Activated naive CD4-positive, alpha-beta T cell treated with anti-CD3 and anti-CD28 coated beads, Interleukin-2, amount 50 U/mL, for 24 hours (primary cell): ENCODE measurements at regions not wholly inside any gene's neighbourhood (a gene's known extent, or its start where the extent isn't known, plus 50 kb on each side); places are given as distances from the start of the nearest gene placed in this dataset.

Experiments
- H3K27ac Mint-ChIP-seq: one replicate; pipeline ENCODE4 v1.8.0; 2021; ENCODE audit warnings: mild to moderate bottlenecking, mixed read lengths
- H3K27me3 Mint-ChIP-seq: one replicate; pipeline ENCODE4 v1.8.0; 2021; ENCODE audit warnings: mixed read lengths
- H3K36me3 Mint-ChIP-seq: one replicate; pipeline ENCODE4 v1.8.0; 2021; ENCODE audit warnings: mixed read lengths
- H3K4me1 Mint-ChIP-seq: one replicate; pipeline ENCODE4 v1.8.0; 2021; ENCODE audit warnings: mixed read lengths
- H3K4me3 Mint-ChIP-seq: one replicate; pipeline ENCODE4 v1.8.0; 2021; ENCODE audit warnings: mild to moderate bottlenecking, mixed read lengths
- H3K9me3 Mint-ChIP-seq: one replicate; pipeline ENCODE4 v1.8.0; 2021; ENCODE audit warnings: mixed read lengths

GRCh38 chr2:81234711-81235110 is 930.2 kb upstream of the LRRTM1 start:
- H3K4me1 Mint-ChIP-seq: no peaks in the 10 kb centered on the region
- H3K4me3 Mint-ChIP-seq: no peak overlapping the region
- H3K27me3 Mint-ChIP-seq: no peaks in the 10 kb centered on the region
- peaks cover 18% of the 10 kb centered on the region for H3K9me3 Mint-ChIP-seq
- H3K27ac Mint-ChIP-seq: no peak overlapping the region
- no peaks in the 10 kb centered on the region for H3K36me3 Mint-ChIP-seq

- peaks cover 4% of the 10 kb centered on the region for H3K9me3 Mint-ChIP-seq
- H3K27me3 Mint-ChIP-seq: no peaks in the 10 kb centered on the region
- H3K4me1 Mint-ChIP-seq: no peaks in the 10 kb centered on the region
- H3K27ac Mint-ChIP-seq: no peak overlapping the region
- no peak overlapping the region for H3K4me3 Mint-ChIP-seq
- no peaks in the 10 kb centered on the region for H3K36me3 Mint-ChIP-seq
These were observed 921.2 kb upstream of the LRRTM1 start for GRCh38 chr2:81225756-81226155.

GRCh38 chr2:81213598-81213997 is 909.0 kb upstream of the LRRTM1 start:
- no peaks in the 10 kb centered on the region for H3K27me3 Mint-ChIP-seq
- H3K27ac Mint-ChIP-seq: no peak overlapping the region
- H3K9me3 Mint-ChIP-seq: peaks cover 5% of the 10 kb centered on the region
- no peaks in the 10 kb centered on the region for H3K4me1 Mint-ChIP-seq
- no peak overlapping the region for H3K4me3 Mint-ChIP-seq
- no peaks in the 10 kb centered on the region for H3K36me3 Mint-ChIP-seq

GRCh38 chr2:81206216-81206615 is 901.7 kb upstream of the LRRTM1 start:
- H3K4me3 Mint-ChIP-seq: no peak overlapping the region
- H3K4me1 Mint-ChIP-seq: no peaks in the 10 kb centered on the region
- no peak overlapping the region for H3K27ac Mint-ChIP-seq
- no peaks in the 10 kb centered on the region for H3K9me3 Mint-ChIP-seq
- H3K27me3 Mint-ChIP-seq: no peaks in the 10 kb centered on the region
- H3K36me3 Mint-ChIP-seq: no peaks in the 10 kb centered on the region

GRCh38 chr2:81196933-81197628 is 892.5 kb upstream of the LRRTM1 start:
- Mint-ChIP-seq H3K27ac (no peak overlapping the region), H3K36me3 (no peaks in the 10 kb centered on the region), H3K9me3 (no peaks in the 10 kb centered on the region), H3K4me3 (no peak overlapping the region), H3K4me1 (no peaks in the 10 kb centered on the region), H3K27me3 (no peaks in the 10 kb centered on the region)

GRCh38 chr2:81196383-81196851 is 891.9 kb upstream of the LRRTM1 start:
- Mint-ChIP-seq H3K9me3 (no peaks in the 10 kb centered on the region), H3K36me3 (no peaks in the 10 kb centered on the region), H3K4me1 (no peaks in the 10 kb centered on the region), H3K27me3 (no peaks in the 10 kb centered on the region), H3K27ac (no peak overlapping the region), H3K4me3 (no peak overlapping the region)

GRCh38 chr2:81195774-81196382 is 891.3 kb upstream of the LRRTM1 start:
- Mint-ChIP-seq H3K9me3 (no peaks in the 10 kb centered on the region), H3K4me3 (no peak overlapping the region), H3K4me1 (no peaks in the 10 kb centered on the region), H3K36me3 (no peaks in the 10 kb centered on the region), H3K27me3 (no peaks in the 10 kb centered on the region), H3K27ac (no peak overlapping the region)

- Mint-ChIP-seq H3K4me3 (no peak overlapping the region), H3K27me3 (no peaks in the 10 kb centered on the region), H3K27ac (no peak overlapping the region), H3K9me3 (peaks cover 5% of the 10 kb centered on the region), H3K36me3 (no peaks in the 10 kb centered on the region), H3K4me1 (no peaks in the 10 kb centered on the region)
These were observed 890.6 kb upstream of the LRRTM1 start for GRCh38 chr2:81195017-81195773.

- Mint-ChIP-seq H3K27me3 (no peaks in the 10 kb centered on the region), H3K36me3 (no peaks in the 10 kb centered on the region), H3K9me3 (peaks cover 5% of the 10 kb centered on the region), H3K4me1 (no peaks in the 10 kb centered on the region), H3K4me3 (no peak overlapping the region), H3K27ac (no peak overlapping the region)
These were observed 890.0 kb upstream of the LRRTM1 start for GRCh38 chr2:81194581-81194980.

- Mint-ChIP-seq H3K4me1 (no peaks in the 10 kb centered on the region), H3K4me3 (no peak overlapping the region), H3K27me3 (no peaks in the 10 kb centered on the region), H3K36me3 (no peaks in the 10 kb centered on the region), H3K27ac (no peak overlapping the region), H3K9me3 (peaks cover 5% of the 10 kb centered on the region)
These were observed 889.6 kb upstream of the LRRTM1 start for GRCh38 chr2:81194176-81194575.

GRCh38 chr2:81181845-81182244 is 877.3 kb upstream of the LRRTM1 start:
- H3K4me1 Mint-ChIP-seq: no peaks in the 10 kb centered on the region
- no peak overlapping the region for H3K4me3 Mint-ChIP-seq
- no peaks in the 10 kb centered on the region for H3K36me3 Mint-ChIP-seq

GRCh38 chr2:81171447-81171846 is 866.9 kb upstream of the LRRTM1 start:
- H3K27me3 Mint-ChIP-seq: no peaks in the 10 kb centered on the region
- H3K4me1 Mint-ChIP-seq: no peaks in the 10 kb centered on the region
- no peak overlapping the region for H3K27ac Mint-ChIP-seq
- H3K4me3 Mint-ChIP-seq: no peak overlapping the region
- no peaks in the 10 kb centered on the region for H3K36me3 Mint-ChIP-seq
- H3K9me3 Mint-ChIP-seq: peaks cover 1% of the 10 kb centered on the region

More at GRCh38 chr2:81181845-81182244, 877.3 kb upstream of the LRRTM1 start:
- Mint-ChIP-seq H3K27me3 (no peaks in the 10 kb centered on the region), H3K9me3 (no peaks in the 10 kb centered on the region), H3K27ac (no peak overlapping the region)

- no peaks in the 10 kb centered on the region for H3K27me3 Mint-ChIP-seq
- no peaks in the 10 kb centered on the region for H3K9me3 Mint-ChIP-seq
- no peaks in the 10 kb centered on the region for H3K4me1 Mint-ChIP-seq
- H3K27ac Mint-ChIP-seq: no peak overlapping the region
- no peak overlapping the region for H3K4me3 Mint-ChIP-seq
- no peaks in the 10 kb centered on the region for H3K36me3 Mint-ChIP-seq
These were observed 859.0 kb upstream of the LRRTM1 start for GRCh38 chr2:81163583-81163982.

- H3K27ac Mint-ChIP-seq: no peak overlapping the region
- no peaks in the 10 kb centered on the region for H3K36me3 Mint-ChIP-seq
- no peak overlapping the region for H3K4me3 Mint-ChIP-seq
- no peaks in the 10 kb centered on the region for H3K4me1 Mint-ChIP-seq
- H3K9me3 Mint-ChIP-seq: no peaks in the 10 kb centered on the region
- H3K27me3 Mint-ChIP-seq: no peaks in the 10 kb centered on the region
These were observed 854.0 kb upstream of the LRRTM1 start for GRCh38 chr2:81158505-81158904.

- Mint-ChIP-seq H3K36me3 (no peaks in the 10 kb centered on the region), H3K4me1 (no peaks in the 10 kb centered on the region), H3K4me3 (no peak overlapping the region), H3K27me3 (no peaks in the 10 kb centered on the region), H3K9me3 (peaks cover 5% of the 10 kb centered on the region), H3K27ac (no peak overlapping the region)
These were observed 843.8 kb upstream of the LRRTM1 start for GRCh38 chr2:81148323-81148722.

- Mint-ChIP-seq H3K4me3 (no peak overlapping the region), H3K27me3 (no peaks in the 10 kb centered on the region), H3K36me3 (no peaks in the 10 kb centered on the region)
These were observed 831.7 kb upstream of the LRRTM1 start for GRCh38 chr2:81136296-81136695.

More at GRCh38 chr2:81136296-81136695, 831.7 kb upstream of the LRRTM1 start:
- Mint-ChIP-seq H3K27ac (no peak overlapping the region), H3K9me3 (no peaks in the 10 kb centered on the region), H3K4me1 (no peaks in the 10 kb centered on the region)
